GM23338 (cell line): ENCODE measurements at regions not wholly inside any gene's neighbourhood (a gene's known extent, or its start where the extent isn't known, plus 50 kb on each side); places are given as distances from the start of the nearest gene placed in this dataset.

Experiments used
- ATAC-seq: fragments of 200-7000 bp; cut with Tn5 transposase; 3 replicates; pipeline ENCODE4 v1.9.1; 2020
- DNase-seq: peaks from one replicate; pipeline ENCODE4 v3.0.0-alpha.2; 2015; ENCODE audit warnings: low spot score
- H2AFZ ChIP-seq: fragments of 200-600 bp; sonication (generic); 2 replicates; pipeline ENCODE4 v1.8.0; 2016; ENCODE audit warnings: antibody characterized with exemption, mild to moderate bottlenecking, moderate library complexity
- H3F3A ChIP-seq: fragments of 200-600 bp; sonication (generic); replicated peaks from 2 replicates; pipeline ENCODE4 v1.8.0; 2017; ENCODE audit warnings: antibody characterized with exemption, mixed run types, low read depth
- H3K27ac ChIP-seq: fragments of 200-600 bp; sonication (generic); 2 replicates; pipeline ENCODE4 v1.6.1; 2016; ENCODE audit warnings: low read depth
- H3K27me3 ChIP-seq: fragments of 200-600 bp; sonication (generic); 2 replicates; pipeline ENCODE4 v1.8.0; 2016; ENCODE audit warnings: mild to moderate bottlenecking, mixed run types, moderate library complexity; ENCODE audit not compliant: insufficient read depth
- H3K36me3 ChIP-seq: fragments of 200-600 bp; sonication (generic); 2 replicates; pipeline ENCODE4 v1.8.0; 2016; ENCODE audit warnings: mild to moderate bottlenecking; ENCODE audit not compliant: insufficient read depth
- H3K4me1 ChIP-seq: fragments of 200-600 bp; sonication (generic); 2 replicates; pipeline ENCODE4 v1.8.0; 2016; ENCODE audit warnings: mild to moderate bottlenecking, moderate library complexity; ENCODE audit not compliant: insufficient read depth
- H3K4me2 ChIP-seq: fragments of 200-600 bp; sonication (generic); 2 replicates; pipeline ENCODE4 v1.7.1; 2017; ENCODE audit warnings: mixed run types
- H3K4me3 ChIP-seq: fragments of 200-600 bp; sonication (generic); 2 replicates; pipeline ENCODE4 v1.6.1; 2016; ENCODE audit warnings: mixed run types
- H3K79me2 ChIP-seq: fragments of 200-600 bp; sonication (generic); replicated peaks from 2 replicates; pipeline ENCODE4 v1.8.0; 2017; ENCODE audit warnings: mild to moderate bottlenecking; ENCODE audit not compliant: insufficient read depth
- H3K9me2 ChIP-seq: fragments of 200-600 bp; sonication (generic); 2 replicates; pipeline ENCODE4 v1.8.0; 2017; ENCODE audit not compliant: insufficient read depth
- H4K20me1 ChIP-seq: fragments of 200-600 bp; sonication (generic); replicated peaks from 2 replicates; pipeline ENCODE4 v1.8.0; 2017; ENCODE audit warnings: mild to moderate bottlenecking; ENCODE audit not compliant: insufficient read depth
- H3K27ac Mint-ChIP-seq: 2 replicates; pipeline ENCODE4 v1.8.0; 2020; ENCODE audit warnings: inconsistent platforms, mild to moderate bottlenecking, moderate library complexity, mixed read lengths
- H3K27me3 Mint-ChIP-seq: 3 replicates; pipeline ENCODE4 v1.8.0; 2022; ENCODE audit warnings: low read depth, mild to moderate bottlenecking, moderate library complexity, mixed read lengths, inconsistent platforms; ENCODE audit not compliant: insufficient read depth, poor library complexity
- H3K36me3 Mint-ChIP-seq: 3 replicates; pipeline ENCODE4 v1.8.0; 2021; ENCODE audit warnings: low read depth, mild to moderate bottlenecking, inconsistent platforms, moderate library complexity, mixed read lengths
- H3K4me1 Mint-ChIP-seq: 3 replicates; pipeline ENCODE4 v1.8.0; 2020; ENCODE audit warnings: mild to moderate bottlenecking, inconsistent platforms, mixed read lengths
- H3K4me3 Mint-ChIP-seq: 3 replicates; pipeline ENCODE4 v1.8.0; 2021; ENCODE audit warnings: moderate library complexity, mild to moderate bottlenecking, inconsistent platforms, mixed read lengths
- H3K9me3 Mint-ChIP-seq: 3 replicates; pipeline ENCODE4 v1.8.0; 2020; ENCODE audit warnings: moderate library complexity, mild to moderate bottlenecking, inconsistent platforms, mixed read lengths
- CREB1 ChIP-seq: fragments of 250-450 bp; sonication (Bioruptor Pico); IDR thresholded peaks from 2 replicates; pipeline ENCODE4 v1.5.0; 2020; ENCODE audit warnings: low read depth, mild to moderate bottlenecking, moderate library complexity
- CTCF ChIP-seq, 2 experiments: fragments of 200-600 bp in 1 of 2; sonication (generic) in 1 of 2; conservative IDR thresholded peaks; 2 replicates each; pipeline versions ENCODE4 v1.5.1 to v1.6.1; 2016 to 2017; ENCODE audit warnings: antibody characterized with exemption in 2 of 2, low read depth in 2 of 2, mild to moderate bottlenecking in 2 of 2, moderate library complexity in 1 of 2
- EZH2 ChIP-seq: fragments of 200-600 bp; sonication (generic); IDR thresholded peaks from one replicate; pipeline ENCODE4 v1.8.0; 2017; ENCODE audit warnings: antibody characterized with exemption, mild to moderate bottlenecking, low read depth; ENCODE audit not compliant: unreplicated experiment
- JUNB ChIP-seq: IDR thresholded peaks from one replicate; pipeline ENCODE4 v1.6.1; 2016; ENCODE audit warnings: antibody characterized with exemption; ENCODE audit not compliant: unreplicated experiment
- REST ChIP-seq: IDR thresholded peaks from one replicate; pipeline ENCODE4 v1.6.1; 2018; ENCODE audit warnings: antibody characterized with exemption; ENCODE audit not compliant: unreplicated experiment
- ZNF114 ChIP-seq: fragments of 250-450 bp; sonication (Bioruptor Pico); IDR thresholded peaks from 2 replicates; pipeline ENCODE4 v1.5.0; 2020; ENCODE audit warnings: mild to moderate bottlenecking, moderate library complexity
- ZNF462 ChIP-seq: fragments of 250-450 bp; sonication (Bioruptor Pico); IDR thresholded peaks from 2 replicates; pipeline ENCODE4 v1.5.0; 2020; ENCODE audit warnings: mild to moderate bottlenecking, moderate library complexity
- TF ChIP-seq, protein P1 (sequence below): IDR thresholded peaks from 2 replicates; pipeline ENCODE4 v1.6.1; 2016; ENCODE audit warnings: antibody characterized with exemption

- TF ChIP-seq, protein P1, sequence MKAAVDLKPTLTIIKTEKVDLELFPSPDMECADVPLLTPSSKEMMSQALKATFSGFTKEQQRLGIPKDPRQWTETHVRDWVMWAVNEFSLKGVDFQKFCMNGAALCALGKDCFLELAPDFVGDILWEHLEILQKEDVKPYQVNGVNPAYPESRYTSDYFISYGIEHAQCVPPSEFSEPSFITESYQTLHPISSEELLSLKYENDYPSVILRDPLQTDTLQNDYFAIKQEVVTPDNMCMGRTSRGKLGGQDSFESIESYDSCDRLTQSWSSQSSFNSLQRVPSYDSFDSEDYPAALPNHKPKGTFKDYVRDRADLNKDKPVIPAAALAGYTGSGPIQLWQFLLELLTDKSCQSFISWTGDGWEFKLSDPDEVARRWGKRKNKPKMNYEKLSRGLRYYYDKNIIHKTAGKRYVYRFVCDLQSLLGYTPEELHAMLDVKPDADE, result no peak
- TF ChIP-seq JUNB (no peak), ZNF114 (CRISPR knock-in tag) (no peak), CREB1 (CRISPR knock-in tag) (no peak), ZNF462 (no peak)
These were observed 323.6 kb downstream of the UBE3D start (continued) for GRCh38 chr6:82741996-82742385.

DNA sequence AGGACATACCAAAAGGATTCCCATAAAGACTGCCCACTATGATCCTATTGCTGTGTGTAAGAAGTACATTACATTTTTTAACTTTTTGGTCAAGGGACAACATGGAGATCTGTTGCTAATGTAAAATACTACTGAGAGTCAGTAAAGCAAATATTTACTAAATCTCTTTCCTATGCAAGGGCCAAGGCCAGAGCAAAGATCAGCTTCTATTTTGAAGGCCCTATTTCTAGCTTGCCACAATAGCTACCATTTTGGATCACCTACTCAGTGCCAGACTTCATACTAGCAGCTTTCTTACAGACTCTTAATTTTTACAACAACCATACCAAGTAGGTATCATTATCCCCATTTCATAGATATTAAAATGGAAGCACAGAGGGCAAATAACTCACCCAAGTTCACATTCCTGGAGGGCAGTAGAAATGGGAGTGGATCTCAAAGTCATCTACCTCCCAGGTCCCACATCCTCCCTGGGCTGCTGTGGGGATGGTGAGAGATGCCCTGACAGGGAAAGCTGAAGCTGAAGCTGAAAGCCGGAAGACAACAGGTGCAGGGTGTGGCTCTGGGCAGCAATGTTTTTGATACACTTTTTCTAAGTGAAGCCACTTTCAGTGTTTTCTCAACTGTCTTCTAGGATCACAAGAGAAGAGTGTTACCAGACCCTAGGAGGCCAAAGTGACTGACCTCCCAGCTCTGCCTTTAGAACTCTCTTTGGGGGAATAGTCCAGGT is 321.2 kb downstream of the UBE3D start:
- no peaks in the 10 kb centered on the region for H3K27me3 Mint-ChIP-seq
- Histone ChIP-seq H3K4me1 (peaks cover 22% of the 10 kb centered on the region), H3K27ac (no peak overlapping the region), H3K4me2 (no peak overlapping the region), H4K20me1 (no peaks in the 10 kb centered on the region), H3K36me3 (no peaks in the 10 kb centered on the region), H2AFZ (no peak overlapping the region), H3F3A (no peaks in the 10 kb centered on the region), H3K4me3 (no peak overlapping the region), H3K79me2 (no peaks in the 10 kb centered on the region), H3K27me3 (no peaks in the 10 kb centered on the region), H3K9me2 (peaks cover 7% of the 10 kb centered on the region; the same call in 1 of the 2 replicates)
- peaks cover 22% of the 10 kb centered on the region for H3K4me1 Mint-ChIP-seq
- no peaks in the 10 kb centered on the region for H3K36me3 Mint-ChIP-seq
- ATAC-seq (no peak), DNase-seq (no peak)
- no peaks in the 10 kb centered on the region; the same call in 2 of the 3 replicates for H3K9me3 Mint-ChIP-seq
- no peak overlapping the region for H3K4me3 Mint-ChIP-seq
- no peak overlapping the region for H3K27ac Mint-ChIP-seq
- TF ChIP-seq REST (no peak), EZH2 (no peak), CTCF (conservative IDR thresholded peaks at IDR 0.05; ENCODE audit: low read depth in 2 of 2) (no peak), JUNB (no peak)
